HL-60/S4 treated with retinoic acid at 250 ng/mL for 4 days and 3 days (cell line): ENCODE measurements at regions not wholly inside any gene's neighbourhood (a gene's known extent, or its start where the extent isn't known, plus 50 kb on each side); places are given as distances from the start of the nearest gene placed in this dataset.

ENCODE experiments used
- in situ Hi-C: fragments of 300-500 bp; cut with MboI; formaldehyde crosslinking; loops from 2 replicates; pipeline ENCODE4 v1.7.0; 2022; ENCODE audit warnings: low sequenced_read_pairs

DNA sequence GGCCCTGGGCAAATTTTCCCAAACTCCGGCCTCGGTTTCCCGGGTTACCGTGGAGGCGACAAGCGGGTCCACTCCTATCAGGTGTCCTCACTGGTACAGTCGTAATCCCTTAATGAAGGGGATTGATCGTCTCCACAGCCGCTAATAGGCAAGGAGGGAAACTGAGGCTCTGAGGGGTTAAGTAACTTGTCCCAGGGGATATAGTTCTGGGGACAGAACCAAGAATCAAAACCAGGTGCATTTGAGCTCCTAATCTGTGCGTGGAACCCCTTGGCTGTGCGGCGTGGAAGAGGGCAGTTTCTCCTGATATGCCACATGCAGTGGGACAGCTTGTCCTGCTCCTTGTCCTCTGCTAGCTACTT, 157.2 kb downstream of the CYRIA start:
- in situ Hi-C loops, result no loop called here

DNA sequence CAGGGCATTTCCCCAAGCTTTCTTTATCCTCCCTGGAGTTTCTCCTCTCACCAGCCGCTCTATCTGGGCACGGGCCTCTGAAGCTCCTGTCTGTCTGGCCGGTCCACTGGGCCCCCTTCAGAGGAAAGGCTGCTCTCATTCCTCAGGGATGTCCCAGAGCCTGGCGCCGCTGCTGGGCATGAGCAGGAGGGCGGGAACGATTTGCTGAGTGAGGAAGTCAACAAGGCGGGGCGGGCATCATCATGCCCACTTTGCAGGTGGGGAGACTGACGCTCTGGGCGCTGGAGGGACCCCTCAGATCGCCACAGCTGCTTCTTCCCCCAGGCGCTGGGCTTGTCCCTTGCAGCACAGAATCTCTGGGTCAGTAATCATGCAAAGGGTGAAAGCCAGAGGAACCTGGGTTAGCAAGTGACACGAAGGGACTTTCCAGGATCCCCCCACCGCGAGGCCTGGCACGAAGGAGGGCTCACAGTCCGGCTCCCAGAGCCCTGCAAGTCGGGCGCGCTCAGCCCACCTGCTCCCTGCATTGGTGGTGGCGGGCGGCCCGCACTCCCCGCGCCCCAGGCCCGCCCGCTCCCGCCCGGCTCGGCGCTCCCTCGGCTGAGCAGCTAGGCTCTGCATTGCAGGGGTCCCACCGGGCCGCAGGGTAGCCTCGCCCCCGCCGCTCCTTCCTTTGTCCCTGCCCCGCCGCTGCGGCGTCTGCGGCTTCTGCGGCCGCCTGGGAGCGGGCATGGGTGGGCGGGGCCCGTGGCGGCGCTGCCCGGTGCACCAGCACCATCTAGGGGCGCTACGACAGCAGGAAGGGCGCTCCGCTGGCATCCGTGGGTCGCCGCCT, 157.8 kb downstream of the CYRIA start:
- in situ Hi-C loops, result no loop called here

DNA sequence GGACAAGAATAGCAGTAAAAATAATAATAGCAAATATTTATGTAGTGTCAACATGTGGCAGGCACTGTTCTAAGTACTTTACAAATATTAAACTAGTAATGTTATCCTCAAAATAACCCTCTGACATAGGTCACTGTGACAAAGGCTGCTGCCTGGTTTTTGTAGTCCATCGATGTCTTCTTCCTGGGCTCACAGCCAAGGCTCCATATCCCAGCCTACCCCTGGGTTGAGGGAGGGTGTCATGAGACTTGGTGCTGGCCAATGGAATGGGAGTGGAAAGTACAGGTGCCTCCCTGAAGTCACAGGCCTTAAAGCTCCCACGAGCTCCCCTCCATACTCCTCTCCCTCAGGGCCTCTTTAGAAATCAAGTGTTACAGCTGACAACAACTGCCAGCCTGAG, 159.3 kb downstream of the CYRIA start:
- in situ Hi-C loops, result no loop called here

DNA sequence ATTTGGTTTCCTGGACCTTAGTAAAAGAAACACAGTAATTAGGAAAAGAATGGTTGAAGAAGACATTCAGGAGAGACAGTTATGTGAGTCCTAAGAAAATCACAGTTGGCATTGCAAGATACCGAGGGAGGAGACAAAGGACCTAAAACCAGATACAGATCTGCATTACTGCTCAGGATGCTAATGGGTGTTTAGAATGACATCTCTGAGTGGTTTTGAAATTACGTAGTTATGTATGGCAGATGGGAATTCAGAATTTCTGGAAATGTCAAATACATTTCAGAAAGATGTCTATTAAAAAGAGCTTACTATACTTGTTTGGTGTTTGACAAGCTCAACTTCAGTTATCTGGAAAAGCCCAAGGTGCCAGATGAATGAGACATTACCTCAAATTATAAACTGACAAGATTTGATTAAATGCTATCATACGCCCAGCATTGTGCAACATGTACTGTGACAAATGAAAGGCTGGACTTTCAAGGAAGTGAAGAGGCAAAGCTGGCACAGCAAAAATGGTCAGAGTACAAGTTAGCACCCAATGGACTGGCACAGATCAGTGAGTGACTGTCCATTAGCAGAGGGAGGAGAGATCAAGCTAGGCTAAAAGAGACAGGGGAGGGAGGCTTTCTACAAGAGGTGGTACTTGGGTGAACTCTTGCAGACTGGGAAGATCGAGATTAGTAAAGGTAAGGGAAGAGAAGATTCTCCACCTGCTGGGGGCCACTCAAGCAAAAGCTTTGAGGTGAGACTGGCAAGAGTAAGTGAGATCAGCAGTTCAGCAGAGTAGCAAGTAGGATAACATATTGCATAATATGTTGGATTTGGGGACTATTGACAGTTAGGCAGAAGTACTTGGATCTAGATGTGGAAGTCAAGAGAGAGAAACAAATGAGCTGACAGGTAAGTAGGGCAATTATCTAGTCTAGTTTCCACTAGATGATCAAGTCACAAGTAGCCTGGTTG, 168.9 kb downstream of the CYRIA start:
- in situ Hi-C loops, result no loop called here

DNA sequence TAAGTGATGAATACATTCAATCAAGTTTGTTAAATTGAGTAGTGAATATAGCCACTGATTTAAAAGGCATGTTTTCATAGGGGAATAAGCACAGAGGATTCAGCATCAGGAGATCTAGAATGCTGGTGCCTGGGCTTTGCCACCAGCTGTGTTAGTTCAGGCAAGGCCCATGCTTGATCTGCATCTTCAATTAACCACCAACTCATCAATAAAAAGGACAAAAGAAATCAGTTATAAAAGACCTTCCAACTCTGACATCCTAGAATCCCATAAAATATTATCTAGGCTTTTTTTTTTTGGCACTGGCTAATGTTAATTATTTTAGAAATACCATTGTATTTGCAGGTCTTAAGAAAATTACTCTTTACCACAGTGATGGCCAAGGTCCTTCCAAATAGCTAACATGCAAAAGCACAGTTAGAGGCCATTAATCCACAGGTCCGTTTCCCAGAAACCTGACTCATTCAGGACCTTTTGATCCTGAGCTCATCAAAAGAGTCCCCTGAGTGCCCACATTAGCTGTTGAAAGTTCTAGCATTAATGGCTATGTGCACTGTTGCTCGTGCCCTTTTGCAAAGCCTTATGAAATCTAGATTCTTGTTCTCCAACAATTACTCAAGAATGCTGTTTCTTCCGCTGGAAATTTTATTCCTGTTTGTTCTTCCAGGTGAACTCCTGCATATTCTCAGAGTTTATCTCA, 170.0 kb downstream of the CYRIA start:
- in situ Hi-C loops, result no loop called here

DNA sequence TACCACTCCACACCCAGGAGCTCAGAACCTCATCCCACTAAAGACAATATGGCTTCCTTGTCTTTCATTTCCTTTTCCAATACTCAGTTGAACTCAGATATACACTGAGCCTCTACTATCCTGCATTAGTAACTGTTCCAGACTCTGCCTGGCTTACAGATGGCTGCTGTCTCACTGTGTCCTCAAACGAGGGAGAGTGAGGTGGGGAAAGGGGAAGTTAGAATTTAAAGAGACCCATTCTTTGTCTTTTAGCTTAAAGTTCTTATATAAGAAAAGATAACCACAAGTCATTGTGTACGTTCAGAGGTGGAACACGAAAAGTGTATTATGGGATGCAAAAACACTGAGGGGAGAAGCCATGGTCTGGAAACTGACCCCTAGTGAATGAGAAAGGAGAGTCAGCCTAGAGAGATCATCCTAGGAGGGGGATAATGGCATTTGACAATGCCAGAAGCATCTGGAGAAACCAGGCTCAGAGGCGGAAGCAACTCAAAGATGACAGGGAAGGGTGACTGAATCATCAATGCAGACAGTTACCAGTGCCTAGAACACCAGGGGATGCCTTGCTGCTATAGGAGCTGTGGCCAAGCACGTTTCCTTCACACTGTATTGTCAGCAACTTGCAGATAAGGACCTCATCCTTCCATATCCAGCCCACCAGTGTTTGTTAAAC, 170.7 kb downstream of the CYRIA start:
- in situ Hi-C loops, result no loop called here

DNA sequence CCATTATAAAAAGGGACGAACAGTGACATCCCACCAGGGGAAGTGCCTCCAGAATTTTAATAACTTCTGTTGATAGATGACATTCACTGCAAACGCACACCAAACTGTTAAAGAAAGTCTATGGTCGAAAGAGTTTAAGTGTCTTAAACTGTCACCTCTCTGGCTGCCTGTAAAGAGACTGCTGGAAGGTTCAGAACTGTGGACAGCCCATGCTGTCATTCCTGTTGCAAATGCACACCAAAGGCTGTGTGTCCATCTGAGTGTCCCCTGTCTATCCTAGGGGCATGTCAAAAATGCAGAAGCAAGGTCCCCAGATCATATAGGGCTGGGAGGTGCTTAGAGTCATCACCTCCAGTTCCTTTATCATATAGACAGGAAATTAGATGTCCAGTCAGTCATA, 171.8 kb downstream of the CYRIA start:
- in situ Hi-C loops, result no loop called here

DNA sequence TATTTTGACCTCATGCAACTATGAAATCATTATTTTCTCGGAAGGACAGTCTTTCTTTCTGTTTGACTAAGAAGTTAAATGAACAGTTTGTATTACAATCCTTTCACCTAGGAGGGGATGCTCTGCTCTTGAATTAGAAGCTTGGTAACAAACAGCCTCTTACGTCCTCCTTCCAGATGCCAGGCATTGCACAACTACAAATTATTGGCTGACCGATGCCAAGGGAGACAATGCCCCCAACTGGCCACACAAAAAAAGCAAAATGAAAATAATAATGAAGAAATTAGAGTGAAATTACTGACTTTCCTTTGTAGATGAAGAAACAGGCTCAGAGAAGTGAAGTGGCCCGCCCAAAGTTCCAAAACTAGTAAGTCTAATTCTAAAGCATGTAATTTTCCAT, 177.9 kb downstream of the CYRIA start:
- in situ Hi-C loops, result no loop called here

DNA sequence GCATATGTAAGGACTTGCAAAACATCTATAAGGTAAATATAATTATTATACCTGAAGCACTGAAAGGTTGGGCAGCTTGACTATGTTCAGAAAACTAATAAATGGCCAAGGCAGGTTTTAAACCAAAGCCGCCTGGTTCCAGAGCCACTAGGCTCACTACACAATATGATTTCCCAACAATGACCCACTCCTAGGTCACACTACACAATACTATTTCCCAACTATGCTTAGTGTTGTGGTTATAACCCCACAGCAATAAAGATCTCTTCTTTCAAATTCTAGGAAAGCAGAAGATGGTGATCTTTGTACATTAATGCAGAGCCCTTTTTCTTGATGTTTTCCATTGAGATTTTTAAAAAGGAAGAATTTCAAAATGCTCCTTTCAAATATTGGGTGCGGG, 180.4 kb downstream of the CYRIA start:
- in situ Hi-C loops, result no loop called here

DNA sequence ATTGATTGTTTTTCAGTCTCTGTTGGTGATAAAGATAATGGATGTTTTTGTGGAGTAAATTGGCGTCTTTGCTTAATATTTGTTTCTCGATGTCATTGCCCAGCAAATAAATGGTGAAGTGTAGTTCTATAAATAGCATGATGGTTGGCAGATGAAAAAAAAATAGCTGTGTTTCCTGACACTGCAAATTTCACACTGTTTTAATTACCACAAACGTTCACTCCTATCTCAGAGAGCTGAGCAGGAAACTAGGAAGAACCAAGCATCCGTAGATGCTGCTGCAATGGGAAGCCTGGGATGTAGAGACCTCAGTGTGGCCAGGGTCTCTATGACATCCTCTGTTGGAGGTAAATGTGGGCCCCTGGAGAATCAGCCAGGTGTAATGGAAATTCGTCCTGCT, 183.2 kb downstream of the CYRIA start:
- in situ Hi-C loops, result no loop called here

DNA sequence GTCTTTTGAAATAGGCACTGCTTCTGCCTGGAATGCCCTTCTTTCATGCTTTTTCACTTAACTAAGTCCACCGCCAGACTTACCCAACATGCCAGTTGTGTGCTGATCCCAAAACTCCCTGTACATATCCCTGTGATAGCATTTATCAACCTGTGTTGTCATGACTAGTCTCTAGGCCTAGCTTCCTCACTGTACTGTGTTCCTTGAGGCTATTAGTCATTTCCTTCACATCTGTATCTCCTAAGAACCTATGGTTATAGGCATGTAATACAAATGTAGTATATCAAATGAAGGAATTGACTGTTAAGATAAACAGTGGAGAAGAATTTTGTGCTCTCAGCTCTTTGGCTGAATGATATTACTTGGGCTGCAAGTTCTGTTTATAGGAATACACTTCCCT, 184.3 kb downstream of the CYRIA start:
- in situ Hi-C loops, result no loop called here

DNA sequence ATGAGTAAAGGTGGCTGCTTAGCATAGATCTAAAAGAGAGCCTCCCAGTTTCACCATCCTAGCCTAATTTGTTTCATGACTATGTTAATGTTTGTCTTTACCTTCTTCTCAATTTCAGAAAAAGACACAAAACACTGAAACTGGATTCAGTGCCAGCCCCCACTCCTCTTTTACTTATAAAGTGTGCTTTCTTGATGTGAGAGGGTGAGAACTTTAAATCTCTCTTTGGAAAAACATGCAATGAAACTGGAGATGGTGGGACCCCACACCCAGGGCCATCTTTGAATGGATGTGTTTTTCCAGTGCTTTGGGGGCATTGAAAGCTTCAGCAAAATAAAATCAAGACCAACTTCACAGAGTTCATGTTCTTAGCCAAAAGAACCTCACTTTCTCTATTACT, 185.9 kb downstream of the CYRIA start:
- in situ Hi-C loops, result no loop called here

DNA sequence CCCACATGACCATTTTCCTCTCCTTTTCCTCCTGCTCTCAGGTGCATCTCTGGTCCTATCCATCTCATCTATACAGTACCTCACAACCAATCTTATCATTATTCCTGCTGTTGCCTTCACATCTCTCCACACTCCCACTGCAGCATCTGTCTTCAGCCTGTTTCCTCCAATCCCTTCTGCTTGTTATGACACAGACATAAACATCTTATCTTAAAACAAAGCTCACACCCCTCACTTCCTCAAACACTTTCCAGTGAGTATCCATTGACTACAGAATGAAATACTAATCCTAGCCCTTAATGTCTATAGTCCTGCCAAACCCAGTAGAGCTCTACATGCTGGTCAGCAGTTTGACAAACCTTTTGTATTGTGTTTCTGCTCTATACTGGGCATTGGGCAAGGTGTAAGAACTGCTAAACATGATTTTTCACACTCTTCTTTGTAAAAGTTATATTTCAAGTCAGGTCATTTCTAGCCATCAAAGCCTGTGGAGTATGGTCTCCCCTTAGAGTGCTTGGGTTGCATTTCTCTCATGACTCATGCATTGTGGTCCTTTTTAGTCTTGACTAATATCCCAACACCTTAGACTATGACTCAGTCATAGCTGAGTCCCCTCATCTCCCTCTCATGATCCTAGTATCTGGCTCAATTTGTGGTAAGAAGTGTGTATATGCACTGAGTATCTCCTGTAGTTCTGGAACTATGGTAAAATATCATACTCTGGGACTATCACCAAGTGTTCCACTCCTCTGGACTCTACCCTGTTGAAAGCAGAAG, 187.0 kb downstream of the CYRIA start:
- in situ Hi-C loops, result no loop called here

DNA sequence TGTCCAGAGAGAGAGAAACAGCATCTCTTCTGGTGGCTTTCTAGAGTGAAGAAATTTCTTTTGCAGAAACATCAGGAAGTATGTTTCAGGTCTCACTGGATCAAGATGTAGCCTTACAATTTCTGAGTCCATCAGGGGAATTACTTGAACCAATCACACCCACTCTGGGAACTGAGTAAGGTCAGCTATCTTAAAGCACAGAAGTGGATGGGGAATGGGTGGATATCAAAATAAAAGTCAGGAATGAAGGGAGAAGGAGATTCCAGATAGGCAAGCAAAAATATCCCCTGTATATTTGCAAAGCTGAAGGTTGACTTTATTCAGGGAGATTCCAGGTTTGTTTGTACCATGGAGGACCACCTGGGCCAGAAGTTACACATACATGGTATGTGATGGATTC, 188.0 kb downstream of the CYRIA start:
- in situ Hi-C loops, result no loop called here

DNA sequence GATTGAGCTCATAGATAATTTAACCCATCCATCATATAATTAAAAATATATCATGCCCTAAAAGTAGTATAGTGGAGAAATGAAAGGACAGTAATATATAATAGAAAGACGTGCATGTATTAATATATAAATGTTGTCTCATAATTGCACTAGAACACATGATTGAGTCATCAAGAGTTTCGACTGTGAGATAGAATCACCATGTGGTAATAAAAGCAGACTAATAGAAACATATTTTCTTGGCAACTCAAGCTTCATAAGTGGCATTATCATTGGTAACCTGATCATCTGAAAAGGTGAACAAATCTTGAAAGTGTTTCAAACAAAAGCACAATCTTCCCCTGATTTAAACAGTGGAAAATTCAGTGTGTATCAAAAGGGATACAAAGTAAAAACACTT, 188.8 kb downstream of the CYRIA start:
- in situ Hi-C loops, result no loop called here

DNA sequence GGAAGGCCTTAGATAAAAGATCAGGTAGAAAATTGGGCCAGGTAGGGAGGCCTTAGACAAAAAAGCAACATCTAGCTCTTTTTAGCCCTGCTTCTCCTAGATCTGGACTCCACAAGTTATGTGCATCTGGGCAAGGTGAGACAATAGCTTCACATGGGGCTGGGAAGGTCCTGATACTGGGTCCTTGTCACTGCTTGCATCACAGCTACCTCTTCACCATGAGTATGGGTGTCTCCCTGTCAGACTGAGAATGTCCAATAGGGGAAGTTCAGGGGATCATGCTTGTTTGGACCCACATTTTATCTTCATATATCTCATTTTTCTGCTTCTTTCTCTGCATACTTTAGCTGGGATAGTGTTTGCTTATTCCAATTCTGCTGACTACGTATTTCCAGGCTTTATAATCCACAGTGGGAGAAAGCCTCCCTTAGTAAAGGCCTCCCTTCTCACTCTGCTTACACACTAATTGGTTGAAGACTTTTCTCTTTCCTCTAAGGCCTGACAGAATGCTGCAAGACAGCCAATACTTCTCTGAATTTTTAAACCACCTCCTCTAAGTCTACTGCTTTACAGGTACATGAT, 189.6 kb downstream of the CYRIA start:
- in situ Hi-C loops, result no loop called here

DNA sequence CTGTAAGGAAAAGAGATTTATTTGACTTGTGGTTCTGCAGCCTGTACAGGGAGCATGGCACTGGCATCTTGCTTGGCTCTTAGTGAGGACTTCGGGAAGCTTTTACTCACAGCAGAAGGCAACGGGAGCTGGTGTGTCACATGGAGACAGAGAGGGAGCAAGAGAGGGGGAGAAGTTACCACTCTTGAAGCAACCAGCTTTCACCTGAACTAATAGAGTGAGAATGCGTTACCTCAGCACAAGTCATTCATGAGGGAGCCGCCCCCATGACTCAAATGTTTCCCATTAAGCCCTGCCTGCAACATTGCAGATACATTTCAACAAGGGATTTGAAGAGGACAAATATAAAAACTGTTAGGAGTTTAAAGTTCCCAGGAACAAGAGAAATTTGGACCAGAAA, 190.0 kb downstream of the CYRIA start:
- in situ Hi-C loops, result no loop called here

DNA sequence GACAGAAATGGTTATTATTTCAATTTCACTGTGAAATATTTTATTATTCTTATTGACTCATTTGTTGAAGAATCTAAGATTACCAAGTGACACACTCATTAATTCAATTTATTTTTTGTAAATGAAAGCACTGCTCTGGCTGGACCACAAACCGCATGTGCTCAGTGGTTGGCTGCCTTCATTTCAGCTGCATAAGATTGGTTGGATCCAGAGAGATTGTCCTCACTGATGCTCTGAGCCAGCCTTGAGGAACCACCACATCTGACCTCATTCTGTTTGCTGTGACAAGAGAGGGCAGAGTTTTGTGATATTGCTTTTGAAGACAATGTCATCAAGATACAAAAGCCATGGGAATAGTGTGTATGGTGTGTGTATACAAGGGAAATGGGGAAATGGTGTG, 192.1 kb downstream of the CYRIA start:
- in situ Hi-C loops, result no loop called here

DNA sequence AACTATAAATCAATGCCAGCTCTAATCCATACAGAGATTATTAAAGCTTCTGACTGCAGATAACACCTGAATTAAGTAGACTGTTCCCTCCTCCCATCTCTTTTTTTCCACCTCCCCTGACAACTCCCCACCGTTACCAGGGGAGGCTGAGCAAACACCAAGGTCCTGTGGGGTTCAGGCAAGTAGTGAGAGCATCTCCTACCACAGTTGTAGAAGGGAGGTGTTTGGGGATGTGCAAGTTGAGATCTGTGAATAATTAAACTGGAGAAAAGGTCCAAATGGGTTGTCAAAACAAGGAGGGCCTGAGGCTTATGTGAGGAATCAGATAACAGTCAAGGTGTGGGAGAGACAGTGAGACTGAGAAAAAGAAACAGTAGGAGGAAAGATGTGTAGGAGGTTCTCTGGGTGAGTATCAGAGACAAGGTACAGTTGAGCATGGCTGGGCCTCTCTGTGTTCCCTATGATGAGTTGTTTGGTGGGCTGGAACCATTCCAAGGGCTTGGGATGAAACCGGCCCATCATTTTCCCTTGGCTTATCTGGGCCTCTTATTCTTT, 194.6 kb downstream of the CYRIA start:
- in situ Hi-C loops, result no loop called here

DNA sequence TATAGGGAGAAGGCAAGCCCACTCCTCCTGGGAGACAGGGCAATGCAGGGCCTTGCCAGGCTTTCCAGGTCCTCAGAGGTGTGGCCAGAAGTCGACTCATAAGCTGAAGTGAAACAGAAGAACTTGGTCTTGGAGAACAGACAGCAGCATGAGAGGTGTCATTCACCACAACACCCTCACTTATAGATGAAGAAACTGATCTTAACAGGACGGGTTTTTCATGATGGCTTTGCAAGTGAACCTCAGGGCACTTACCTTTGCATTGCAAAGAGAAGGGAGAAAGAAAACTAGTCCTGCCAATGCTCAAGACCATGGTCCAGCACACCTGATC, 198.8 kb downstream of the CYRIA start:
- in situ Hi-C loops, result no loop called here
